ENCODE measurements at regions not wholly inside any gene's neighbourhood (a gene's known extent, or its start where the extent isn't known, plus 50 kb on each side); places are given as distances from the start of the nearest gene placed in this dataset.

GRCh38 chr9:13688990-13689600 lies 409.6 kb upstream of the MPDZ start:
- no peaks in the 10 kb centered on the region for H3K36me3 ChIP-seq
- WGBS, 2 donors (ENCODE audit: low coverage in 1 of 2), result 84 to 100% methylated on average over 1 of the region's 1 CpG

GRCh38 chr9:13688223-13688989 lies 408.9 kb upstream of the MPDZ start:
- ATAC-seq, result no peak
- H3K27ac ChIP-seq, result peak overlapping the region in 1 of 4 donors; percentile 22
- 30 to 47% methylated on average over 3 to 4 of the region's 4 CpGs for WGBS, 2 donors (ENCODE audit: low coverage in 1 of 2)

More at GRCh38 chr9:13688990-13689600, 409.6 kb upstream of the MPDZ start:
- no peak for ATAC-seq
- H3K27ac ChIP-seq, result peak overlapping the region in 1 of 4 donors; percentile 22
- H3K27me3 ChIP-seq, result no peaks in the 10 kb centered on the region
- H3K4me3 ChIP-seq, result no peak overlapping the region
- H3K9me3 ChIP-seq, result no peaks in the 10 kb centered on the region
- peaks cover 0 to 11% (median 3%) of the 10 kb centered on the region in 3 donors for H3K4me1 ChIP-seq
- TF ChIP-seq CTCF (IDR thresholded peaks at IDR 0.05) (peak in 3 of 4 experiments; percentile 28 to 56 (median 35)), POLR2A (IDR thresholded peaks at IDR 0.05) (no peak)

GRCh38 chr9:13684656-13685055 lies 405.2 kb upstream of the MPDZ start:
- H3K27me3 ChIP-seq, result no peaks in the 10 kb centered on the region

More at GRCh38 chr9:13688223-13688989, 408.9 kb upstream of the MPDZ start:
- Histone ChIP-seq H3K36me3 (no peaks in the 10 kb centered on the region), H3K4me3 (no peak overlapping the region), H3K27me3 (no peaks in the 10 kb centered on the region), H3K9me3 (no peaks in the 10 kb centered on the region), H3K4me1 (peaks cover 0 to 11% (median 3%) of the 10 kb centered on the region in 3 donors)
- TF ChIP-seq POLR2A (IDR thresholded peaks at IDR 0.05), result no peak
- TF ChIP-seq POLR2AphosphoS5 (IDR thresholded peaks at IDR 0.05), result no peak
- TF ChIP-seq EP300 (IDR thresholded peaks at IDR 0.05), result no peak
- no peak for TF ChIP-seq CTCF (IDR thresholded peaks at IDR 0.05)

GRCh38 chr9:13677801-13678200 lies 398.3 kb upstream of the MPDZ start:
- H3K27ac ChIP-seq, result no peak overlapping the region
- no peaks in the 10 kb centered on the region for H3K4me1 ChIP-seq
- no peaks in the 10 kb centered on the region for H3K27me3 ChIP-seq
- WGBS, 2 donors (ENCODE audit: low coverage in 1 of 2), result 57 to 74% methylated on average over 1 of the region's 1 CpG
- H3K4me3 ChIP-seq, result no peak overlapping the region
- peaks cover 0 to 11% (median 0%) of the 10 kb centered on the region in 3 donors for H3K9me3 ChIP-seq
- no peaks in the 10 kb centered on the region for H3K36me3 ChIP-seq
- no peak for ATAC-seq
- TF ChIP-seq CTCF (IDR thresholded peaks at IDR 0.05), result no peak
- no peak for TF ChIP-seq POLR2AphosphoS5 (IDR thresholded peaks at IDR 0.05)
- no peak for TF ChIP-seq EP300 (IDR thresholded peaks at IDR 0.05)
- no peak for TF ChIP-seq POLR2A (IDR thresholded peaks at IDR 0.05)

More at GRCh38 chr9:13684656-13685055, 405.2 kb upstream of the MPDZ start:
- 13 to 54% methylated on average over 2 of the region's 2 CpGs for WGBS, 2 donors (ENCODE audit: low coverage in 1 of 2)
- no peak overlapping the region for H3K4me3 ChIP-seq
- ATAC-seq, result no peak
- peaks cover 0 to 11% (median 3%) of the 10 kb centered on the region in 3 donors for H3K4me1 ChIP-seq
- H3K27ac ChIP-seq, result no peak overlapping the region
- H3K36me3 ChIP-seq, result no peaks in the 10 kb centered on the region
- TF ChIP-seq EP300 (IDR thresholded peaks at IDR 0.05), result no peak
- no peak for TF ChIP-seq POLR2AphosphoS5 (IDR thresholded peaks at IDR 0.05)
- TF ChIP-seq POLR2A (IDR thresholded peaks at IDR 0.05), result no peak
- no peak for TF ChIP-seq CTCF (IDR thresholded peaks at IDR 0.05)
- peaks cover 0 to 11% (median 0%) of the 10 kb centered on the region in 3 donors for H3K9me3 ChIP-seq

Measured in gastroesophageal sphincter (tissue), 4 donors.